ENCODE measurements at regions not wholly inside any gene's neighbourhood (a gene's known extent, or its start where the extent isn't known, plus 50 kb on each side); places are given as distances from the start of the nearest gene placed in this dataset.
"Not testable (repeated sequence)": the region's sequence is repeated elsewhere in the genome, so short reads cannot be mapped to it uniquely, and the experiment has no call there.

GRCh38 chr20:30891400-30891799, 366.1 kb upstream of the DEFB115 start:
- H3K4me3 ChIP-seq (ENCODE audit: severe bottlenecking); H3K36me3 ChIP-seq (ENCODE audit: low read depth); H3K4me1 ChIP-seq (ENCODE audit: insufficient read depth, poor library complexity, severe bottlenecking); H3K27ac ChIP-seq (ENCODE audit: poor library complexity, severe bottlenecking); DNase-seq (ENCODE audit: low spot score); H3K9me3 ChIP-seq (ENCODE audit: severe bottlenecking): not testable (repeated sequence)
- 0 out of 3 replicates have a peak, but pooled peaks have one; percentile 27 for ATAC-seq (ENCODE audit: low read depth)
- H3K27me3 ChIP-seq (ENCODE audit: insufficient read depth, poor library complexity, severe bottlenecking), result peaks cover 61% of the 10 kb centered on the region
- TF ChIP-seq, protein P1, sequence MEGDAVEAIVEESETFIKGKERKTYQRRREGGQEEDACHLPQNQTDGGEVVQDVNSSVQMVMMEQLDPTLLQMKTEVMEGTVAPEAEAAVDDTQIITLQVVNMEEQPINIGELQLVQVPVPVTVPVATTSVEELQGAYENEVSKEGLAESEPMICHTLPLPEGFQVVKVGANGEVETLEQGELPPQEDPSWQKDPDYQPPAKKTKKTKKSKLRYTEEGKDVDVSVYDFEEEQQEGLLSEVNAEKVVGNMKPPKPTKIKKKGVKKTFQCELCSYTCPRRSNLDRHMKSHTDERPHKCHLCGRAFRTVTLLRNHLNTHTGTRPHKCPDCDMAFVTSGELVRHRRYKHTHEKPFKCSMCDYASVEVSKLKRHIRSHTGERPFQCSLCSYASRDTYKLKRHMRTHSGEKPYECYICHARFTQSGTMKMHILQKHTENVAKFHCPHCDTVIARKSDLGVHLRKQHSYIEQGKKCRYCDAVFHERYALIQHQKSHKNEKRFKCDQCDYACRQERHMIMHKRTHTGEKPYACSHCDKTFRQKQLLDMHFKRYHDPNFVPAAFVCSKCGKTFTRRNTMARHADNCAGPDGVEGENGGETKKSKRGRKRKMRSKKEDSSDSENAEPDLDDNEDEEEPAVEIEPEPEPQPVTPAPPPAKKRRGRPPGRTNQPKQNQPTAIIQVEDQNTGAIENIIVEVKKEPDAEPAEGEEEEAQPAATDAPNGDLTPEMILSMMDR (IDR thresholded peaks at IDR 0.05; ENCODE audit: poor library complexity, severe bottlenecking), result peak; percentile 25

DNA sequence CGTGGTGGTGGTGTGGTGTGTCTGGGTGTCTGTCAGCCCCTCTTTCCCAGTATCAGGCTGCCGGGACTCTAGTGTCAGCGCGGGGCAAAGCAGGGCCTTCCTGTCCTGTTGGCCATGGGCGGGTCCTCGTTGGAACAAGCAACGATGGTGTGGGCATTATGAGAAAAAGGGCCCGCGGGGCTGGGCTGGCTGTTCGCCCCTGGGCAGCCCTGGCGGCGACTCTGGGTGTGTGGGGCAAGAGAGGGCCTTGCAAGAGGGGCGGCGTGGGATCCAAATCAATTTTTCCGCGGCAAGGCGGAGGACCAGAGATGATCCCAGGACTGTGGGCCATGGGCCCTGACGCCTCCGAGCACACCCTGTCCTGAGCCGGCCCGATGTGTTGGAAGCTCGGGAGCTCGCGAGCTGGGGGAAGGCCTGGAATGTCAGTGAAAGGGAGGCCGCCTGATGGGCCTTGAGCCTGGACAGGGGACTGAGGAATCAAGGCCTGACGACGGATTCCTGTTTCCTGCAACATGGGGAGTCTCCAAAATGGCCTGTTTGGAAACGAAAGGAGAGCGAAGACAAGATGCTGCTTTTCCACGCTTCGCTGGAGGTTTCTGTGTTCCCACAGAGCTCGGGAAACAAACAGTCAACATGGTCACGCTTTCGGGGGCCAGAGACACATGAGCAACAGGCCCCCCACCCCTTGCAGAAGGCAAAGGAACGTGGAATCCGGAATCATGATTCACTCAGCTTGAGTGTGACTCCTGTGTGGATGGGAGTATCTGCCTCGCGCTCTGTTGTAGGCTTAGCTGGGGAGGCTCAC, 364.7 kb upstream of the DEFB115 start:
- Histone ChIP-seq H3K27ac (ENCODE audit: poor library complexity, severe bottlenecking) (no peak overlapping the region), H3K9me3 (ENCODE audit: severe bottlenecking) (peaks cover 3% of the 10 kb centered on the region), H3K4me3 (ENCODE audit: severe bottlenecking) (no peak overlapping the region), H3K4me1 (ENCODE audit: insufficient read depth, poor library complexity, severe bottlenecking) (no peaks in the 10 kb centered on the region), H3K27me3 (ENCODE audit: insufficient read depth, poor library complexity, severe bottlenecking) (peaks cover 70% of the 10 kb centered on the region), H3K36me3 (ENCODE audit: low read depth) (no peaks in the 10 kb centered on the region)
- ATAC-seq (ENCODE audit: low read depth), result peak; percentile 35; the same call in 1 of the 3 replicates
- no peak for DNase-seq (ENCODE audit: low spot score)
- TF ChIP-seq, protein P1 (IDR thresholded peaks at IDR 0.05; ENCODE audit: poor library complexity, severe bottlenecking), result no peak

- H3K27me3 ChIP-seq (ENCODE audit: insufficient read depth, poor library complexity, severe bottlenecking), result peaks cover 79% of the 10 kb centered on the region
- not testable (repeated sequence) for H3K27ac ChIP-seq (ENCODE audit: poor library complexity, severe bottlenecking); DNase-seq (ENCODE audit: low spot score); H3K36me3 ChIP-seq (ENCODE audit: low read depth); H3K4me3 ChIP-seq (ENCODE audit: severe bottlenecking); H3K4me1 ChIP-seq (ENCODE audit: insufficient read depth, poor library complexity, severe bottlenecking); H3K9me3 ChIP-seq (ENCODE audit: severe bottlenecking)
- ATAC-seq (ENCODE audit: low read depth), result peak; percentile 27; the same call in 1 of the 3 replicates
These were observed 363.8 kb upstream of the DEFB115 start for GRCh38 chr20:30893346-30894314.

GRCh38 chr20:30894707-30895353, 362.6 kb upstream of the DEFB115 start:
- H3K27ac ChIP-seq (ENCODE audit: poor library complexity, severe bottlenecking); DNase-seq (ENCODE audit: low spot score); H3K36me3 ChIP-seq (ENCODE audit: low read depth); H3K9me3 ChIP-seq (ENCODE audit: severe bottlenecking); H3K4me1 ChIP-seq (ENCODE audit: insufficient read depth, poor library complexity, severe bottlenecking); H3K4me3 ChIP-seq (ENCODE audit: severe bottlenecking): not testable (repeated sequence)
- peaks cover 88% of the 10 kb centered on the region for H3K27me3 ChIP-seq (ENCODE audit: insufficient read depth, poor library complexity, severe bottlenecking)
- ATAC-seq (ENCODE audit: low read depth), result peak; percentile 57

DNA sequence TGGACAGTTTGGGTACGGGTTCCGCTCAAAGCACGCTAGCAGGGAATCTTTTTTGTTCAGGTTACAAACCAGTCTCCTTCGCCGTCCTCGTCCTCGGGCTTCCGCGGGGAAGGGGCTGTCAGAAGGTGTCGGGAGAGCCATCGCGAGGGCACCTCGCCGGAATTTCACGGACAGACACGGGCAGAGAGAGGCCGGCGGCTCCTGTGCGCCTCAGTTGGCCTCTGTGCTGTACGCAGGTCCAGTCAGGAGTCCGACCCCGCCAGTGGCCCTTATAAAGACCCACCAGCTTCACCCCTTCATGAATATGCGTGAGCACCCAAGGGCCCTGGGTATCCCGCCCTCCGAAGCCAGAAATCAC, 362.1 kb upstream of the DEFB115 start:
- not testable (repeated sequence) for H3K4me1 ChIP-seq (ENCODE audit: insufficient read depth, poor library complexity, severe bottlenecking); DNase-seq (ENCODE audit: low spot score); H3K9me3 ChIP-seq (ENCODE audit: severe bottlenecking); ATAC-seq (ENCODE audit: low read depth); H3K27ac ChIP-seq (ENCODE audit: poor library complexity, severe bottlenecking); H3K36me3 ChIP-seq (ENCODE audit: low read depth); H3K4me3 ChIP-seq (ENCODE audit: severe bottlenecking)
- peaks cover 90% of the 10 kb centered on the region for H3K27me3 ChIP-seq (ENCODE audit: insufficient read depth, poor library complexity, severe bottlenecking)

GRCh38 chr20:30899370-30900079, 357.9 kb upstream of the DEFB115 start:
- H3K27me3 ChIP-seq (ENCODE audit: insufficient read depth, poor library complexity, severe bottlenecking), result peaks cover 63% of the 10 kb centered on the region
- not testable (repeated sequence) for H3K27ac ChIP-seq (ENCODE audit: poor library complexity, severe bottlenecking); DNase-seq (ENCODE audit: low spot score); H3K4me1 ChIP-seq (ENCODE audit: insufficient read depth, poor library complexity, severe bottlenecking); H3K9me3 ChIP-seq (ENCODE audit: severe bottlenecking); H3K36me3 ChIP-seq (ENCODE audit: low read depth); ATAC-seq (ENCODE audit: low read depth); H3K4me3 ChIP-seq (ENCODE audit: severe bottlenecking)

DNA sequence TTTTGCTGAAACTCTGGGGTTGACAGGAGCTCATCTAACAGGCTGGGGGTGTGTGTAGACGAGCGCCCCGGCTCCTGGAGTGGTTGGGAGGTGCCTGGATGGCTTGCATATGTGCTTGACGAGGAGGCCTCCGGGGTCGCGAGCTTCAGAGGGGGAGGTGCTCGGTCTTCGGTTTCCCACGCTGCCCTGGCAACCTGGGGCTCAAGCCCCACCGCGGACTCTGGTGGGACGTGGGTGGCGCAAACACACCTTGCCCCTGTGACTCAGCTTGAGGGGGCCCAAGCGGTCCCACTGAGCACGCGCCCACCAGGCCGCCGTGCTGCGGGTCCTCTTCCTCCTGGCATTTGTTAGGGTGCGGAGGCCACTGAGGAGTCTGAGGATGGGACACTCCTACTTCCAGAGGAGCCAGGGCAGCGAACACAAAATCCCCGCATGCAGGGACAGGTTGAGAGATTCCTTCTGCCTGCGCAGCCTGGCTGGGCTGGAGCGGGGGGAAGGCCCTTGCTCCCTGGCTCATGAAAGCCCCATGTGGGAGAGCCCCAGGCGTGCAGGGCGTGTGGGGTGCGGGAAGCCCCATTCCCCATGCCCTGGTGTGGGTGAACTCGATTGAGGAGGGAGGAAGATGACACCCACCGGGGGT, 357.3 kb upstream of the DEFB115 start:
- H3K27ac ChIP-seq (ENCODE audit: poor library complexity, severe bottlenecking); DNase-seq (ENCODE audit: low spot score); ATAC-seq (ENCODE audit: low read depth); H3K4me1 ChIP-seq (ENCODE audit: insufficient read depth, poor library complexity, severe bottlenecking); H3K4me3 ChIP-seq (ENCODE audit: severe bottlenecking); H3K36me3 ChIP-seq (ENCODE audit: low read depth); H3K9me3 ChIP-seq (ENCODE audit: severe bottlenecking): not testable (repeated sequence)
- peaks cover 56% of the 10 kb centered on the region for H3K27me3 ChIP-seq (ENCODE audit: insufficient read depth, poor library complexity, severe bottlenecking)

GRCh38 chr20:30905231-30905630, 352.2 kb upstream of the DEFB115 start:
- H3K27ac ChIP-seq (ENCODE audit: poor library complexity, severe bottlenecking); DNase-seq (ENCODE audit: low spot score); H3K36me3 ChIP-seq (ENCODE audit: low read depth); H3K4me1 ChIP-seq (ENCODE audit: insufficient read depth, poor library complexity, severe bottlenecking); H3K4me3 ChIP-seq (ENCODE audit: severe bottlenecking); ATAC-seq (ENCODE audit: low read depth): not testable (repeated sequence)
- Histone ChIP-seq H3K27me3 (ENCODE audit: insufficient read depth, poor library complexity, severe bottlenecking) (peaks cover 10% of the 10 kb centered on the region), H3K9me3 (ENCODE audit: severe bottlenecking) (peaks cover 11% of the 10 kb centered on the region)

Measured in RWPE2 (cell line).